ENCODE measurements at regions not wholly inside any gene's neighbourhood (a gene's known extent, or its start where the extent isn't known, plus 50 kb on each side); places are given as distances from the start of the nearest gene placed in this dataset.

- no peak for DNase-seq (ENCODE audit: low read depth in 2 of 2)
These were observed 155.1 kb upstream of the ZNF462 start for GRCh38 chr9:106707738-106708474.

GRCh38 chr9:106708475-106709146, 154.4 kb upstream of the ZNF462 start:
- no peak for DNase-seq (ENCODE audit: low read depth in 2 of 2)

GRCh38 chr9:106712279-106712678, 150.7 kb upstream of the ZNF462 start:
- no peak for DNase-seq (ENCODE audit: low read depth in 2 of 2)

- DNase-seq (ENCODE audit: low read depth in 2 of 2), result no peak
These were observed 149.8 kb upstream of the ZNF462 start for GRCh38 chr9:106713206-106713605.

- no peak for DNase-seq (ENCODE audit: low read depth in 2 of 2)
These were observed 146.1 kb upstream of the ZNF462 start for GRCh38 chr9:106716820-106717219.

GRCh38 chr9:106717686-106718085, 145.3 kb upstream of the ZNF462 start:
- DNase-seq (ENCODE audit: low read depth in 2 of 2), result no peak

GRCh38 chr9:106718936-106719335, 144.0 kb upstream of the ZNF462 start:
- DNase-seq (ENCODE audit: low read depth in 2 of 2), result no peak

GRCh38 chr9:106722051-106722753, 140.8 kb upstream of the ZNF462 start:
- no peak for DNase-seq (ENCODE audit: low read depth in 2 of 2)

GRCh38 chr9:106723926-106724325, 139.0 kb upstream of the ZNF462 start:
- no peak for DNase-seq (ENCODE audit: low read depth in 2 of 2)

- no peak for DNase-seq (ENCODE audit: low read depth in 2 of 2)
These were observed 138.4 kb upstream of the ZNF462 start for GRCh38 chr9:106724566-106724965.

GRCh38 chr9:106726070-106726815, 136.7 kb upstream of the ZNF462 start:
- DNase-seq (ENCODE audit: low read depth in 2 of 2), result no peak

GRCh38 chr9:106727969-106728368, 135.0 kb upstream of the ZNF462 start:
- DNase-seq (ENCODE audit: low read depth in 2 of 2), result no peak

GRCh38 chr9:106728860-106729259, 134.1 kb upstream of the ZNF462 start:
- DNase-seq (ENCODE audit: low read depth in 2 of 2), result no peak

- no peak for DNase-seq (ENCODE audit: low read depth in 2 of 2)
These were observed 131.1 kb upstream of the ZNF462 start for GRCh38 chr9:106731910-106732309.

- DNase-seq (ENCODE audit: low read depth in 2 of 2), result no peak
These were observed 129.1 kb upstream of the ZNF462 start for GRCh38 chr9:106733828-106734380.

GRCh38 chr9:106737516-106737915, 125.5 kb upstream of the ZNF462 start:
- DNase-seq (ENCODE audit: low read depth in 2 of 2), result no peak

GRCh38 chr9:106738109-106738508, 124.9 kb upstream of the ZNF462 start:
- no peak for DNase-seq (ENCODE audit: low read depth in 2 of 2)

- DNase-seq (ENCODE audit: low read depth in 2 of 2), result no peak
These were observed 117.5 kb upstream of the ZNF462 start for GRCh38 chr9:106745457-106745856.

- DNase-seq (ENCODE audit: low read depth in 2 of 2), result no peak
These were observed 117.1 kb upstream of the ZNF462 start for GRCh38 chr9:106745876-106746275.

- no peak for DNase-seq (ENCODE audit: low read depth in 2 of 2)
These were observed 111.3 kb upstream of the ZNF462 start for GRCh38 chr9:106751681-106752080.

GRCh38 chr9:106752581-106752980, 110.4 kb upstream of the ZNF462 start:
- DNase-seq (ENCODE audit: low read depth in 2 of 2), result no peak

- no peak for DNase-seq (ENCODE audit: low read depth in 2 of 2)
These were observed 109.8 kb upstream of the ZNF462 start for GRCh38 chr9:106753155-106753671.
